IPS DF 4.7 (cell line): ENCODE measurements at regions not wholly inside any gene's neighbourhood (a gene's known extent, or its start where the extent isn't known, plus 50 kb on each side); places are given as distances from the start of the nearest gene placed in this dataset.
"Not testable (repeated sequence)": the region's sequence is repeated elsewhere in the genome, so short reads cannot be mapped to it uniquely, and the experiment has no call there.

Source experiments
- DNase-seq: peaks from one replicate; pipeline ENCODE4 v3.0.0-alpha.2; 2013; ENCODE audit warnings: low spot score; ENCODE audit errors: extremely low read depth

- DNase-seq = no peak
These were observed 79.6 kb downstream of the RSPH3 start for GRCh38 chr6:158920311-158920905.

- no peak for DNase-seq
These were observed 80.1 kb downstream of the RSPH3 start for GRCh38 chr6:158919865-158920264.

DNA sequence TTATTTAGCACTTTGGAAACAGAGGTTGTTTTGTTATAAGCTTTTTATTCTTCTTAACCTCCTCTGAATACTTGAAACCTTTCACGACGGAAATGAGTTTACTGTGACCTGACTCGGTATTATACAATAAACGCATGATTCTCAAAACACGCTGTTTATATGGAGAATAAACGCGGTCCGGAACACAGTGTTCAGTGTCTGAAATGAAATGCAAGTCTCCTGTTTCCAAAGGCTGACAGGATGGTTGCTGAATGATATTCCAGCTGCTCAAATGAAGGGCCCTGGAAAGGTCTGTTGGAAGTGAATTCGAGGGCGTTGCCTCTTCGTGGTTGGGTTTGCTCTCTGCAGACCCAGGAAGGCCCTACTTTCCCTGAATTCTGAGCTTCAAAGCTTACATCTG is 83.4 kb downstream of the RSPH3 start:
- no peak for DNase-seq

- no peak for DNase-seq
These were observed 85.1 kb downstream of the RSPH3 start for GRCh38 chr6:158914923-158915322.

DNA sequence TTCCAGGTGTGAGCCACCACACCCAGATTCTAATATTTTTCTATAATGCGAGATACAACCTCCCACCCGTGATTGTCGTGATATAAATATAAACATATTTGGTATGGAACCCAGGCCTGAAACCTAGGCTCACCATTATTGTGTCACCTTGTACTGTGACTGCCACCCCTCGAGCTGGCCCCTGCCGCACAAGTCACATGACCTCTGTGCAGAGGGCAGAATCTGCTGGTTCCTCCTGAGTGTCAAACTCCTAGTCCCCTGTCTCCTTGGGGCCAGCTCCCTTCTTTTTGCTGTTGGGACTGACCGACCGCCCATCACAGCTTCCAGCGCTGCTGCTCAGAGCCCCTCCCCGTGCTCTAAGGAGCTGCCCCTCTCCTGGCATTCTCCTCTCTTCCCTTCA is 86.4 kb downstream of the RSPH3 start:
- no peak for DNase-seq

GRCh38 chr6:158912655-158913054 is 87.3 kb downstream of the RSPH3 start:
- no peak for DNase-seq

GRCh38 chr6:158911746-158912480 is 88.1 kb downstream of the RSPH3 start:
- no peak for DNase-seq

DNA sequence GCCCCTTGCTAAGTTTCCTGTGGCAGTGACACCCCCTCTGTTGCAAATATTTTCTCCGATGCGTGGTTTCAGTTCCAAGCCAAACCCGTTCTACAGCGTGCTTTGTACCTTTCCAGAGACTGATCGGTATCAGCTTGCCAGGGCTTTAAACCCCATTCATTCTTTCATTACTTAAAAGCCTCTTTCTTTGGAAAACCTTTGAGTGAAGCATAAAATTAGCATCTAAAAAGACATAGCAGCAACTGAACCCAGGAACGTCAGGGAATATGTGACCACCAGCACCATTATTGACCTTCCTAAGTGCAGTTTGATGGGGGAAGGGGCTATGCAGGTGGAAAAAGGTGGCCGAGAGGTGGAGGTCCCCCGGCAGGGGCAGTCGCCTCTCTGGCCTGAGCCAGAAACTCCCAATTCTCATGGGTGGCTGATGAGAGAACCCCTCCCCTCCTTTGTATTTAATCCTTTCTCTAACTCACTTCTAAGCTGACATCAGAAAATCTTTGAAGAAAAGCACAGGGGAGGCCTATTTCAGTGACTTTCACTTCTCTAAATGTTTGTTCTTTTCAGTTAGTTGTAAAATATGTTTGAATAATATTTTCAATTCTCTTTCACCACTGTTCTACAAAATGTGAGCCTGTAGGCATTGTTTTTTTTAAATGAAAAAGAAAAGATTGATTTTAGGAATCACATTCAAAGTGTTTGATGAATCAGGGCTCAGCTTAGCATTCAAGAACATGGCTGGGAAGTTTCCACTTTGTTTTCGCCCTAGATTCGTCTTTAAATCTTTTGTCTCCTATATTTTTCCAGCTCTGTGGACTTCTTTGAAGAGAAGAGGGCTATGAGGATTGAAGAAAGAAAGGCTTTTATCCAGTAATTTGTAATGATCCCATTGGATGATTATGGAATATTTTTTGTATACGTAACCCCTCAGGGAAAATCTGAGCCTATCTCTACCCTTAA is 89.2 kb downstream of the RSPH3 start:
- peak; percentile 80 for DNase-seq

- no peak for DNase-seq
These were observed 90.1 kb downstream of the RSPH3 start for GRCh38 chr6:158909938-158910337.

DNA sequence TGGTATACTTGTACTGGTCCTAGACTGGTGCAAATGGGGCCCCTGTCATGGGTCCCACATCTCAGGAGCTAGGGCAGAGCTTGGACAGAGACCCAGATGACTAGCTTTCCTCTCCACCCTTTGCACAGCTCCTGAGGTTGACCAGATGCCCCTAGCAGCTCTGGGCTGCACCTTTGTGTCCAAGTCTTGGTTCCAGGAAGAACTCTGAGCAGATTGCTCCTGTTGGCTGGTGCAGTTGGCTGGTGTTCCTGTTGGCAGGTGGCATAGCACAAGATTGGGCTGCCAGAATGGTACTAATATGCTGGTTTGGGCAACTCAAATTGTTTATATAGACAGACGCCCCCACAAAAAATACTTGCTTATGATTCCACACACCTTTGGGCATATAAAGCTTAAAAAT is 89.4 kb upstream of the EZR start:
- no peak for DNase-seq

DNA sequence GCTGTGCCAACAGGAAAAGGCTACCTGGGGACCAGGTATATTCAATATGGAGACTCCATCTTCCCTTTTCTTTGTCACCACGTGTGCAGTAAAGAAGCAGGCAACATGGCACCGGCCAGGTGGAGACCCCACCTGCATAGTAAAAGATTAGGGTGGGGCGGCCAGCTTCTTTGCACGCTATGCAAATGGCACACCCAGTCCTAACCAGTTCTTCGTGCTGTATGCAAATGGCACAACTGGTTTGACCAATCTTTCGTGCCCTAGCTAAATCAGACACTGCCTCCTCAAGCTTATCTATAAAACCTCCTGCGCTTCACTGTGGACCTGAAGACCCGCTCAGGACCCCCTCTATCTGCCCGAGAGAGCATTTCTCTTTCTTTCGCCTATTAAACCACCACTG is 88.8 kb upstream of the EZR start:
- DNase-seq = no peak

GRCh38 chr6:158906926-158907325 is 87.8 kb upstream of the EZR start:
- no peak for DNase-seq

GRCh38 chr6:158905277-158905676 is 86.1 kb upstream of the EZR start:
- DNase-seq = no peak

- no peak for DNase-seq
These were observed 84.6 kb upstream of the EZR start for GRCh38 chr6:158903801-158904200.

GRCh38 chr6:158900663-158901312 is 81.6 kb upstream of the EZR start:
- DNase-seq = no peak

- DNase-seq = no peak
These were observed 78.1 kb upstream of the EZR start for GRCh38 chr6:158897236-158897635.

GRCh38 chr6:158895661-158896060 is 76.5 kb upstream of the EZR start:
- no peak for DNase-seq

DNA sequence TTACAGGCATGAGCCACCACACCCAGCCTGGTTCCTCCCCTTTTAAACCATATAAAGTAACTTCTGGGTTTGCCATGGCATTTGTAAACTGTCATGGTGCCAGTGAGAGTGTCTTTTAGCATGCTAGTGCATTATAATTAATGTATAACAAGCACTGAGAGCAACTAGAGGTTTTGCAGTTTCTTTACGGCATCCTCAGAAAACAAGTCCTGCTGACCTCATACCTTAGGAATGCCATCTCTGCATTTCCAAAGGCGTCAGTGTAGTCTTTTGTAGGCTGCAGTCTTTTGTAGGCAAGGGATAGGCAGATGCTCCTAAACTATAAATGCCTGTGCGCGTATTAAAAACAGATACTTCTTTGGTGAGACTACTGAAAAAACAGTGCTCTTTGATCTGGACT is 75.0 kb upstream of the EZR start:
- peak; percentile 72 for DNase-seq

- no peak for DNase-seq
These were observed 73.1 kb upstream of the EZR start for GRCh38 chr6:158892266-158892665.

GRCh38 chr6:158891560-158891959 is 72.4 kb upstream of the EZR start:
- DNase-seq = not testable (repeated sequence)

- DNase-seq = not testable (repeated sequence)
These were observed 69.0 kb upstream of the EZR start for GRCh38 chr6:158888171-158888570.
